GM18507 (cell line): ENCODE measurements at regions not wholly inside any gene's neighbourhood (a gene's known extent, or its start where the extent isn't known, plus 50 kb on each side); places are given as distances from the start of the nearest gene placed in this dataset.
"Not testable (repeated sequence)": the region's sequence is repeated elsewhere in the genome, so short reads cannot be mapped to it uniquely, and the experiment has no call there.

Experiments
- DNase-seq: peaks from one replicate; pipeline ENCODE4 v3.0.0; 2011; ENCODE audit warnings: low read depth; ENCODE audit not compliant: insufficient read length; ENCODE audit errors: extremely low spot score
- FAIRE-seq: peaks from 2 replicates; lab custom pipeline; 2011; peaks lifted over from hg19 to GRCh38; lab: Jason Lieb, UNC

- FAIRE-seq (peak; percentile 87), DNase-seq (peak; percentile 38)
Measured at GRCh38 chr11:71383461-71383860, 64.7 kb downstream of the DHCR7 start.

- DNase-seq (no peak), FAIRE-seq (no peak)
Measured at GRCh38 chr11:71381781-71382505, 66.2 kb downstream of the DHCR7 start.

- FAIRE-seq = no peak
- DNase-seq = no peak
Measured at GRCh38 chr11:71379701-71380100, 68.5 kb downstream of the DHCR7 start.

GRCh38 chr11:71373791-71374454 is 74.3 kb downstream of the DHCR7 start:
- DNase-seq (no peak), FAIRE-seq (peak; percentile 81)

GRCh38 chr11:71372693-71373657 is 75.2 kb downstream of the DHCR7 start:
- FAIRE-seq = peak; percentile 5
- no peak for DNase-seq

- FAIRE-seq (no peak), DNase-seq (no peak)
Measured at GRCh38 chr11:71371674-71372069, 76.5 kb downstream of the DHCR7 start.

GRCh38 chr11:71370895-71371673 is 77.1 kb downstream of the DHCR7 start:
- FAIRE-seq (no peak), DNase-seq (no peak)

GRCh38 chr11:71370020-71370747 is 78.0 kb downstream of the DHCR7 start:
- FAIRE-seq = no peak
- DNase-seq = no peak

- DNase-seq = no peak
- no peak for FAIRE-seq
Measured at GRCh38 chr11:71369411-71369810, 78.8 kb downstream of the DHCR7 start.

GRCh38 chr11:71368966-71369365 is 79.2 kb downstream of the DHCR7 start:
- DNase-seq (no peak), FAIRE-seq (no peak)

- FAIRE-seq (no peak), DNase-seq (no peak)
Measured at GRCh38 chr11:71367756-71368155, 80.4 kb downstream of the DHCR7 start.

GRCh38 chr11:71367276-71367675 is 80.9 kb downstream of the DHCR7 start:
- not testable (repeated sequence) for FAIRE-seq, DNase-seq

- FAIRE-seq (no peak), DNase-seq (no peak)
Measured at GRCh38 chr11:71366076-71366475, 82.1 kb downstream of the DHCR7 start.

- FAIRE-seq (no peak), DNase-seq (no peak)
Measured at GRCh38 chr11:71365626-71366025, 82.6 kb downstream of the DHCR7 start.

GRCh38 chr11:71364806-71365205 is 83.4 kb downstream of the DHCR7 start:
- FAIRE-seq = no peak

GRCh38 chr11:71364176-71364671 is 84.0 kb downstream of the DHCR7 start:
- no peak for DNase-seq
- FAIRE-seq = no peak

More at GRCh38 chr11:71364806-71365205, 83.4 kb downstream of the DHCR7 start:
- DNase-seq = no peak

- no peak for DNase-seq
- FAIRE-seq = no peak
Measured at GRCh38 chr11:71363721-71364120, 84.5 kb downstream of the DHCR7 start.

- DNase-seq (no peak), FAIRE-seq (no peak)
Measured at GRCh38 chr11:71358963-71359567, 89.1 kb downstream of the DHCR7 start.
